Embryonic facial prominence (tissue), 1 donor: ENCODE measurements at regions not wholly inside any gene's neighbourhood (a gene's known extent, or its start where the extent isn't known, plus 50 kb on each side); places are given as distances from the start of the nearest gene placed in this dataset.
"Not testable (repeated sequence)": the region's sequence is repeated elsewhere in the genome, so short reads cannot be mapped to it uniquely, and the experiment has no call there.

Source experiments
- DNase-seq: peaks from one replicate; pipeline ENCODE4 v3.0.0-alpha.2; 2016; ENCODE audit errors: extremely low spot score

- not testable (repeated sequence) for DNase-seq
Measured at GRCh38 chr1:238379446-238379845, 488.7 kb upstream of the ZP4 start.

DNA sequence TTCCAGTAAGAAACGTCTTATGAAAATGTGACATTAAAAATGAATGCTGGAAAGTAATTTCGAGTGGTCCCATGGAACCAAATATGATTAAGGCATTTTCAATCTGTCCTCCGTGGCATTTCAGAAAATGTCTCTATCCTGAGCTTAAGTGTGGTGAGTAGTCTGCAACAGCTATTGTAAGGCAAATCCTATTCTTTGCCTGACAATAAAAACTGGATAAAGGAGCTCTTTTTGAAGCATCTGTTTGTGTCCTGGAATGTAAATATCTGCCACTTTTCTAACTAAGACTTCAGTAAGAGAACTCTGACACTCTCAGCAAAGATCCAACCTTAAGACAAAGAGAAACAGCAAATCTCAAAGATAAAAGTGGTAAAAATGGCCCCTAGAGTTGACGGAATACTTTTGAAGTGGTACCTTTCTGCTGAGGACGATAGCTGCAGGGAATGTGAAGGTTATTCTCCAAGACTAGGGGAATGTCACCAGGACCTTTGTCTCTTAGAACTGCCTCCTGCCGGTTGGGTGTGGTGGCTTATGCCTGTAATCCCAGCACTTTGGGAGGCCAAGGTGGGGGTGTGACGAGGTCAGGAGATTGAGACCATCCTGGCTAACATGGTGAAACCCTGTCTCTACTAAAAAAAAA, 486.7 kb upstream of the ZP4 start:
- no peak for DNase-seq

GRCh38 chr1:238370599-238370998, 479.9 kb upstream of the ZP4 start:
- DNase-seq: no peak

- no peak for DNase-seq
Measured at GRCh38 chr1:238364214-238364892, 473.6 kb upstream of the ZP4 start.

DNA sequence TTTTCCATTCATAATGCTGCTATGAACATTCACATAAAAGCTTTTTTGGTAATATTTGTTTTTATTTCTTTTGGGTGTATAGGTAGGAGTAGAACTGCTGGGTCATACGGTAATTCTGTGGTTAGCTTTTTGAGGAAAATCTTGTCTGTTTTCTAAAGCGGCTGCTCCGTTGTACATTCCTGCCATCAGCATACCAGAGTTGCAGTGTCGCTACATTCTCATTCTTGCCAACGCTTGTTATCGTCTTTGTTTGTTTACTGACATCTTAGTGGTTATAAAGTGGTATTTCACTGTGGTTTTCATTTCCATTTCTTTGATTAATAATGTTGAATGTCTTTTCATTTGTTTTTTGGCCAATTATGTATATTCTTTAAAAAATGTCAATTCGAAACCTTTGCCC, 469.8 kb upstream of the ZP4 start:
- no peak for DNase-seq

DNA sequence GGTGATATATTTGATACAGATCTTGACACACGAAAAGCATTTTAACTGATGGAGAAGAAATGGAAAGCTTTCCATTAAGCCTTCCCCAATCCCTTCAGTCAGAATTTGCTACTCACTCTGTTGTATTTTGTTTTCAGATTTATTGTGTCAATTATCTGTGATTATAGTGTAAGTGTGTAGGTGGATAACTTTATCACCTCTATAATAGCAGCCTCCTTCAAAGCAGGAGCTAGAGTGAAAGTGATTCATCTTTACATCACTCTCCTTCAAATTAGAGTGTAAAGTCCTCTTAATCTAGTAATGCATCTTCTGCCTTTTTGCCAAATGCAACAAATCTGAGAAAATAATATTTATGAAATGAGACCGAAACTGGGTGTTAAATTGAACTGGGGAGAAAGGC, 459.7 kb upstream of the ZP4 start:
- DNase-seq: no peak

DNA sequence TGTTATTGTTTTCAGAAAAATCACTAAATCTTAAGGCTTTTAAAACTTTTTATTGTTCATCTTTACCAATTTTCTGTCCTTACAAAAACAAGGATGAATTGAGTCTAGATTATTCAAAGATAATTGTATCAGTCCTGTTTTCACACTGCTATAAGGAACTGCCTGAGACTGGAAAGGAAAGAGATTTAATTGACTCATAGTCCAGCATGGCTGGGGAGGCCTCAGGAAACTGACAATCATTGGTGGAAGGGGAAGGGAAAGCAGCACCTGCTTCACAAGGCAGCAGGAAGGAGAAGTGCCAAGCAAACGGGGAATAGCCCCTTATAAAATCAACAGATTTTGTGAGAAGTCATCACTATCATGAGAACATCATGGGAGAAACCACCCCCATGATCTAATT, 455.6 kb upstream of the ZP4 start:
- no peak for DNase-seq

GRCh38 chr1:238345837-238346236, 455.1 kb upstream of the ZP4 start:
- no peak for DNase-seq

- no peak for DNase-seq
Measured at GRCh38 chr1:238343852-238344251, 453.1 kb upstream of the ZP4 start.

GRCh38 chr1:238341395-238341794, 450.7 kb upstream of the ZP4 start:
- no peak for DNase-seq

- no peak for DNase-seq
Measured at GRCh38 chr1:238340989-238341388, 450.3 kb upstream of the ZP4 start.

- no peak for DNase-seq
Measured at GRCh38 chr1:238336531-238336930, 445.8 kb upstream of the ZP4 start.

DNA sequence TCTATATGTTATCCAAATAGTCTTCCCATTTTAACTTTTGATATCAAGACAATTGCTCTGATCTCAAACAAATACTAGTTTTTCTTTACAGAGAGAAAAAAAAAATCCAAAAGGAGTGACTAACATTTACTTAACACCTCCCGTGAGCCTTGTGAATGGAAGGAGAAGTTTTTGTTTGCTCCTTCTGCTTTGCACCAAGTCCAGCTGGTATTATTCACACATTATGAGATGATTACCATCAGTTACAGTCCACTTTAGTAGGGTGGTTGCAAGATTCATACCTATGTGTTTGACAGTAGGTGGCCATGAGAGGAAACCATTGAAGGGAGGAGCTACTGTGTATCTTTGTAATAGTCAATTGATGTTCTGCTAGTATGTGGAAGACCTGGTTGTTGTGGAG, 443.4 kb upstream of the ZP4 start:
- no peak for DNase-seq

DNA sequence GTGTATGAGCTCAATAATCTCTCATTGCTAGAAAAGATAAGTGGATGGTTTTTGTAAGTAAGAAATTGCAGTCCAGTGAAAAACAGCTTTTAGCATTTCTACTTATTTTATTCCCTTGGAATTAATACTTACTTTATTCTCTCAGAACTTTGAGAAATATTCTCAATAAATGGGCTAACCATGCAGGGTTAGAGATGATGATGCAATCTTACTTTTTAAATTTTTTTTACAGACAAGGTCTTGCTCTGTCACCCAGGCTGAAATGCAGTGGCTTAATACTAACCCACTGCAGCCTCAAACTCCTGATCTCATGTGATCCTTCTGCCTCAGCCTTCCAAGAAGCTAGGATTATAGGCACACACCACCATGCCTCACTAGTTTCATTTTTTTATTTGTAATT, 440.8 kb upstream of the ZP4 start:
- DNase-seq: no peak

GRCh38 chr1:238329671-238330070, 438.9 kb upstream of the ZP4 start:
- DNase-seq: no peak

GRCh38 chr1:238327033-238327432, 436.3 kb upstream of the ZP4 start:
- not testable (repeated sequence) for DNase-seq

GRCh38 chr1:238326479-238326878, 435.8 kb upstream of the ZP4 start:
- not testable (repeated sequence) for DNase-seq

DNA sequence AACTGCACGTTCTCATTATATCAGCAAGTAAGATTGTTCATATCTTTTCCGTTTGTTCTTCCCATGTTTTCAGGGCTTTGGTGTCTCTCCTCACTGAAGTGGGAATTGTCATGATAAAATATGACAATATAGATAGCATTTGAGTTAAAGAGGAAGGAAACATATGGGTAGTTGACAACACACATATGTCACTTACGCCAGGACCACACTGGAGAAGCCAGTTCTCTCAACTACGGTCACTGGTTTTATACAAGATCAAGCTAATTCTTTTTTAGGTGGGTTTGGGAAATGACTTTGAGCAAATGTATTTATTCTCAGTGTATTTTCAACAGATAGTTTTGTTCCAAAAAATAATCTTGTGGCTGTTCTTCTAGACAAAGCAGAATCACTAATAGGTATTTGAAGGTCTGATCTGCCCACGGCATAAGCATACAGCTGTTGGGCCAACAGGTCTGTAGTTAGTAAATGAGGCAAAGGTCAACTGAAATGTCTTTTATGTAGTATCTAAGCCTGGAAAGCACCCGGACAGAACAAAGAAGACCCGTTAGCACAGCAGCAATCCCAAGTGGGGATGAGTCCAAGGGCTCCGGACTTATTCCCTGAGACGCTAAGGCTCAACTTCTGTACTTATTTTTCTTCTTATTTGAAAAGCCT, 433.6 kb upstream of the ZP4 start:
- no peak for DNase-seq

DNA sequence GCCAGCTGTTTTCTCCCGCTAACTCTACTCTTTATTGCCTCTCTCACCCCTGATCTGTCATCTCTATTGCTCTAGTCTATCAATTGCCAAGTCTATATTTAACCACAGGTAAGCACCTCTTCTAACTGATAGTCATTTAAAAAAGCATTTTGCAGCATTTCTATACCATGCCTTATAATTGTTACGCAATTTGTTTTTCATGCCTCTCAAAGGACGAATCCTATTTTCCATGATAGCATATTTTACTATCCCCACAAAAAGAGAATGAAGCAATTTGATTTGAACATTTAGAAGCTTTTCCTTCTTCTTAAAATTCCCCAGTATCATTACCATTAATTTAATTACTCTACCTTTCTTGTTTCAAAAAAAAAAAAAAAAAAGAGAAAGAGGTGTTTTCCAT, 432.8 kb upstream of the ZP4 start:
- DNase-seq: no peak

- no peak for DNase-seq
Measured at GRCh38 chr1:238319957-238320356, 429.2 kb upstream of the ZP4 start.

GRCh38 chr1:238318294-238319110, 427.8 kb upstream of the ZP4 start:
- no peak for DNase-seq

DNA sequence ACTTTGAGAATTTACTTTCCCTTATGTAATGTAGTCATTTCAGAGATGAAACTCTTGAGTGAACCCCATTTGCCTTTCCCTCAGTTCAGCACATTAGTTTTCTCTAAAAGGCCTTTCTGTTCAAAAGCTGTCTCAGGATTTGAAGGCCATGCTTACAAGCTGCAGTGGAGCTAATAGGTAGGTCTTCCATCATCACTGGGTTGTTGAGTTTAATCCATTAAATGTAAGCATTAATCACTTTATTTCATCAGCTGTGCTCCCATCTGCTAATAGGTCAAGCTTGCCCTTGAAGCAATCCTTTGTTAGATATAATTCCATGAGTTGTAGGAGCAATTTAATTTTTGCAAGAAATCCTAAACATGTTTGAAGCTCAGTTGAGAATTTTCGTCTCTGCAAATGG, 422.2 kb upstream of the ZP4 start:
- no peak for DNase-seq
